GM18870 (cell line): ENCODE measurements at regions not wholly inside any gene's neighbourhood (a gene's known extent, or its start where the extent isn't known, plus 50 kb on each side); places are given as distances from the start of the nearest gene placed in this dataset.
"Not testable (repeated sequence)": the region's sequence is repeated elsewhere in the genome, so short reads cannot be mapped to it uniquely, and the experiment has no call there.

ENCODE experiments used
- ATAC-seq: cut with Tn5 transposase; IDR thresholded peaks from one replicate; pipeline ENCODE4 v1.9.1; 2021; ENCODE audit warnings: moderate library complexity; ENCODE audit not compliant: unreplicated experiment

GRCh38 chr20:22842793-22843192 lies 192.3 kb upstream of the SSTR4 start:
- ATAC-seq, result no peak

- no peak for ATAC-seq
Observed at GRCh38 chr20:22844959-22845358, 190.2 kb upstream of the SSTR4 start.

GRCh38 chr20:22846863-22847262 lies 188.2 kb upstream of the SSTR4 start:
- ATAC-seq, result no peak

GRCh38 chr20:22848364-22848763 lies 186.7 kb upstream of the SSTR4 start:
- ATAC-seq, result no peak

- ATAC-seq, result not testable (repeated sequence)
Observed at GRCh38 chr20:22851679-22852346, 183.3 kb upstream of the SSTR4 start.

- ATAC-seq, result no peak
Observed at GRCh38 chr20:22861231-22861980, 173.7 kb upstream of the SSTR4 start.

GRCh38 chr20:22861990-22862389 lies 173.1 kb upstream of the SSTR4 start:
- no peak for ATAC-seq

GRCh38 chr20:22862671-22863230 lies 172.4 kb upstream of the SSTR4 start:
- no peak for ATAC-seq

GRCh38 chr20:22863826-22864225 lies 171.3 kb upstream of the SSTR4 start:
- ATAC-seq, result no peak

GRCh38 chr20:22866812-22867341 lies 168.2 kb upstream of the SSTR4 start:
- no peak for ATAC-seq

GRCh38 chr20:22878166-22878565 lies 156.9 kb upstream of the SSTR4 start:
- ATAC-seq, result no peak

GRCh38 chr20:22880277-22880676 lies 154.8 kb upstream of the SSTR4 start:
- ATAC-seq, result no peak

- ATAC-seq, result no peak
Observed at GRCh38 chr20:22887796-22888195, 147.3 kb upstream of the SSTR4 start.

- ATAC-seq, result no peak
Observed at GRCh38 chr20:22890594-22891300, 144.4 kb upstream of the SSTR4 start.

GRCh38 chr20:22901164-22901563 lies 133.9 kb upstream of the SSTR4 start:
- no peak for ATAC-seq

GRCh38 chr20:22901921-22902320 lies 133.2 kb upstream of the SSTR4 start:
- ATAC-seq, result no peak

GRCh38 chr20:22904386-22904785 lies 130.7 kb upstream of the SSTR4 start:
- no peak for ATAC-seq

GRCh38 chr20:22904905-22905304 lies 130.2 kb upstream of the SSTR4 start:
- ATAC-seq, result no peak

GRCh38 chr20:22905658-22906057 lies 129.5 kb upstream of the SSTR4 start:
- ATAC-seq, result peak; percentile 81

GRCh38 chr20:22908437-22908836 lies 126.7 kb upstream of the SSTR4 start:
- ATAC-seq, result no peak

GRCh38 chr20:22908944-22909343 lies 126.2 kb upstream of the SSTR4 start:
- no peak for ATAC-seq
